ENCODE measurements at regions not wholly inside any gene's neighbourhood (a gene's known extent, or its start where the extent isn't known, plus 50 kb on each side); places are given as distances from the start of the nearest gene placed in this dataset.

- no peak overlapping the region for H3K27ac ChIP-seq (ENCODE audit: low read length)
- peaks cover 0 to 5% (median 0%) of the 10 kb centered on the region in 3 donors for H3K9me3 Mint-ChIP-seq
- POLR2A ChIA-PET = no interaction called here
Measured at GRCh38 chr9:97753975-97754374, 56.8 kb upstream of the XPA start.

GRCh38 chr9:97755618-97756267, 58.6 kb upstream of the XPA start:
- Mint-ChIP-seq H3K9me3 (peaks cover 0 to 5% (median 0%) of the 10 kb centered on the region in 3 donors), H3K27ac (no peak overlapping the region), H3K4me3 (no peak overlapping the region), H3K36me3 (no peaks in the 10 kb centered on the region), H3K4me1 (no peaks in the 10 kb centered on the region), H3K27me3 (peaks cover 14 to 19% of the 10 kb centered on the region in 2 donors)
- Histone ChIP-seq H3K4me1 (ENCODE audit: control insufficient read depth in 1 of 2, extremely low read depth in 1 of 2, insufficient read depth in 2 of 2, low read length in 2 of 2) (no peaks in the 10 kb centered on the region), H3K27ac (ENCODE audit: low read length) (no peak overlapping the region), H3K27me3 (replicated peaks in 1 of 2; ENCODE audit: control insufficient read depth in 2 of 2, extremely low read depth in 1 of 2, insufficient read depth in 2 of 2, low read length in 1 of 2) (peaks cover 2 to 13% of the 10 kb centered on the region in 2 experiments), H3K9me3 (no peaks in the 10 kb centered on the region), H3K36me3 (ENCODE audit: control insufficient read depth in 2 of 2, extremely low read depth in 1 of 2, insufficient read depth in 1 of 2, low read length in 1 of 2) (no peaks in the 10 kb centered on the region), H3K4me3 (ENCODE audit: control insufficient read depth in 1 of 2, extremely low read depth in 1 of 2, low read length in 1 of 2) (no peak overlapping the region)
- ATAC-seq (replicated peaks in 1 of 4) (no peak), DNase-seq (no peak)
- CTCF ChIA-PET = no interaction called here
- no CpG with 5 or more reads among the region's 4 CpGs for WGBS (ENCODE audit: insufficient coverage)
- POLR2A ChIA-PET = no interaction called here

More at GRCh38 chr9:97753975-97754374, 56.8 kb upstream of the XPA start:
- H3K36me3 ChIP-seq (ENCODE audit: control insufficient read depth in 2 of 2, extremely low read depth in 1 of 2, insufficient read depth in 1 of 2, low read length in 1 of 2) = no peaks in the 10 kb centered on the region
- no peak overlapping the region for H3K4me3 Mint-ChIP-seq
- H3K4me3 ChIP-seq (ENCODE audit: control insufficient read depth in 1 of 2, extremely low read depth in 1 of 2, low read length in 1 of 2) = no peak overlapping the region
- DNase-seq (no peak), ATAC-seq (replicated peaks in 1 of 4) (no peak)
- no CpG with 5 or more reads among the region's 2 CpGs for WGBS (ENCODE audit: insufficient coverage)
- H3K27ac Mint-ChIP-seq = no peak overlapping the region
- no peaks in the 10 kb centered on the region for H3K4me1 Mint-ChIP-seq
- H3K36me3 Mint-ChIP-seq = no peaks in the 10 kb centered on the region
- CTCF ChIA-PET = interaction anchor here in 1 of 2 donors (0.8 kb wide), 1 partner anchor 33 kb away, joined by 4 read pairs; no protein-coding TSS in a partner anchor
- H3K4me1 ChIP-seq (ENCODE audit: control insufficient read depth in 1 of 2, extremely low read depth in 1 of 2, insufficient read depth in 2 of 2, low read length in 2 of 2) = no peaks in the 10 kb centered on the region
- H3K27me3 Mint-ChIP-seq = peaks cover 10 to 12% of the 10 kb centered on the region in 2 donors
- no peaks in the 10 kb centered on the region for H3K9me3 ChIP-seq
- H3K27me3 ChIP-seq (replicated peaks in 1 of 2; ENCODE audit: control insufficient read depth in 2 of 2, extremely low read depth in 1 of 2, insufficient read depth in 2 of 2, low read length in 1 of 2) = peaks cover 2 to 5% of the 10 kb centered on the region in 2 experiments

GRCh38 chr9:97756991-97757390, 59.9 kb upstream of the XPA start:
- Mint-ChIP-seq H3K36me3 (no peaks in the 10 kb centered on the region), H3K4me3 (no peak overlapping the region), H3K9me3 (peaks cover 0 to 5% (median 0%) of the 10 kb centered on the region in 3 donors), H3K27ac (no peak overlapping the region), H3K27me3 (peaks cover 27 to 31% of the 10 kb centered on the region in 2 donors), H3K4me1 (no peaks in the 10 kb centered on the region)
- no peaks in the 10 kb centered on the region for H3K4me1 ChIP-seq (ENCODE audit: control insufficient read depth in 1 of 2, extremely low read depth in 1 of 2, insufficient read depth in 2 of 2, low read length in 2 of 2)
- CTCF ChIA-PET = no interaction called here
- no peak overlapping the region for H3K27ac ChIP-seq (ENCODE audit: low read length)
- 45% methylated on average over 3 of the region's 3 CpGs for WGBS (ENCODE audit: insufficient coverage)
- H3K9me3 ChIP-seq = no peaks in the 10 kb centered on the region
- DNase-seq (no peak), ATAC-seq (replicated peaks in 1 of 4) (no peak)
- peaks cover 2 to 25% of the 10 kb centered on the region in 2 experiments for H3K27me3 ChIP-seq (replicated peaks in 1 of 2; ENCODE audit: control insufficient read depth in 2 of 2, extremely low read depth in 1 of 2, insufficient read depth in 2 of 2, low read length in 1 of 2)
- H3K36me3 ChIP-seq (ENCODE audit: control insufficient read depth in 2 of 2, extremely low read depth in 1 of 2, insufficient read depth in 1 of 2, low read length in 1 of 2) = no peaks in the 10 kb centered on the region
- POLR2A ChIA-PET = interaction anchor here in 1 of 2 donors (0.6 kb wide), 1 partner anchor 294 kb away, joined by 9 read pairs; no protein-coding TSS in a partner anchor
- H3K4me3 ChIP-seq (ENCODE audit: control insufficient read depth in 1 of 2, extremely low read depth in 1 of 2, low read length in 1 of 2) = no peak overlapping the region

GRCh38 chr9:97758334-97758916, 61.3 kb upstream of the XPA start:
- Histone ChIP-seq H3K4me1 (ENCODE audit: control insufficient read depth in 1 of 2, extremely low read depth in 1 of 2, insufficient read depth in 2 of 2, low read length in 2 of 2) (no peaks in the 10 kb centered on the region), H3K4me3 (ENCODE audit: control insufficient read depth in 1 of 2, extremely low read depth in 1 of 2, low read length in 1 of 2) (no peak overlapping the region), H3K36me3 (ENCODE audit: control insufficient read depth in 2 of 2, extremely low read depth in 1 of 2, insufficient read depth in 1 of 2, low read length in 1 of 2) (no peaks in the 10 kb centered on the region), H3K27me3 (replicated peaks in 1 of 2; ENCODE audit: control insufficient read depth in 2 of 2, extremely low read depth in 1 of 2, insufficient read depth in 2 of 2, low read length in 1 of 2) (peaks cover 2 to 32% of the 10 kb centered on the region in 2 experiments), H3K9me3 (no peaks in the 10 kb centered on the region), H3K27ac (ENCODE audit: low read length) (no peak overlapping the region)
- H3K27me3 Mint-ChIP-seq = peaks cover 40 to 44% of the 10 kb centered on the region in 2 donors
- DNase-seq = no peak
- no CpG with 5 or more reads among the region's 7 CpGs for WGBS (ENCODE audit: insufficient coverage)
- H3K36me3 Mint-ChIP-seq = no peaks in the 10 kb centered on the region
- no peak overlapping the region for H3K4me3 Mint-ChIP-seq
- H3K4me1 Mint-ChIP-seq = no peaks in the 10 kb centered on the region
- ChIA-PET POLR2A (no interaction called here), CTCF (no interaction called here)
- no peak overlapping the region for H3K27ac Mint-ChIP-seq
- peaks cover 0 to 5% (median 0%) of the 10 kb centered on the region in 3 donors for H3K9me3 Mint-ChIP-seq
- ATAC-seq (replicated peaks in 1 of 4) = no peak

GRCh38 chr9:97759581-97760288, 62.6 kb upstream of the XPA start:
- POLR2A ChIA-PET = interaction anchor here in 1 of 2 donors (0.5 kb wide), 1 partner anchor 152 kb away, joined by 3 read pairs; no protein-coding TSS in a partner anchor
- Mint-ChIP-seq H3K4me1 (no peaks in the 10 kb centered on the region), H3K36me3 (no peaks in the 10 kb centered on the region), H3K27ac (no peak overlapping the region), H3K9me3 (peaks cover 0 to 5% (median 0%) of the 10 kb centered on the region in 3 donors), H3K27me3 (peaks cover 41 to 42% of the 10 kb centered on the region in 2 donors), H3K4me3 (no peak overlapping the region)
- Histone ChIP-seq H3K27ac (ENCODE audit: low read length) (no peak overlapping the region), H3K4me3 (ENCODE audit: control insufficient read depth in 1 of 2, extremely low read depth in 1 of 2, low read length in 1 of 2) (no peak overlapping the region), H3K27me3 (replicated peaks in 1 of 2; ENCODE audit: control insufficient read depth in 2 of 2, extremely low read depth in 1 of 2, insufficient read depth in 2 of 2, low read length in 1 of 2) (peaks cover 2 to 36% of the 10 kb centered on the region in 2 experiments), H3K36me3 (ENCODE audit: control insufficient read depth in 2 of 2, extremely low read depth in 1 of 2, insufficient read depth in 1 of 2, low read length in 1 of 2) (no peaks in the 10 kb centered on the region), H3K9me3 (no peaks in the 10 kb centered on the region), H3K4me1 (ENCODE audit: control insufficient read depth in 1 of 2, extremely low read depth in 1 of 2, insufficient read depth in 2 of 2, low read length in 2 of 2) (no peaks in the 10 kb centered on the region)
- ATAC-seq (replicated peaks in 1 of 4) (no peak), DNase-seq (no peak)
- 67% methylated on average over 3 of the region's 5 CpGs for WGBS (ENCODE audit: insufficient coverage)
- CTCF ChIA-PET = no interaction called here

- H3K27ac ChIP-seq (ENCODE audit: low read length) = no peak overlapping the region
Measured at GRCh38 chr9:97761056-97761598, 64.0 kb upstream of the XPA start.

More at GRCh38 chr9:97761056-97761598, 64.0 kb upstream of the XPA start:
- H3K4me1 Mint-ChIP-seq = no peaks in the 10 kb centered on the region
- WGBS (ENCODE audit: insufficient coverage) = 85% methylated on average over 6 of the region's 8 CpGs
- CTCF ChIA-PET = no interaction called here
- H3K9me3 ChIP-seq = no peaks in the 10 kb centered on the region
- no peaks in the 10 kb centered on the region for H3K36me3 ChIP-seq (ENCODE audit: control insufficient read depth in 2 of 2, extremely low read depth in 1 of 2, insufficient read depth in 1 of 2, low read length in 1 of 2)
- no peaks in the 10 kb centered on the region for H3K36me3 Mint-ChIP-seq
- ATAC-seq (replicated peaks in 1 of 4) (no peak), DNase-seq (no peak)
- no peaks in the 10 kb centered on the region for H3K4me1 ChIP-seq (ENCODE audit: control insufficient read depth in 1 of 2, extremely low read depth in 1 of 2, insufficient read depth in 2 of 2, low read length in 2 of 2)
- no peak overlapping the region for H3K4me3 ChIP-seq (ENCODE audit: control insufficient read depth in 1 of 2, extremely low read depth in 1 of 2, low read length in 1 of 2)
- no peaks in the 10 kb centered on the region for H3K9me3 Mint-ChIP-seq
- peaks cover 41 to 42% of the 10 kb centered on the region in 2 donors for H3K27me3 Mint-ChIP-seq
- H3K27ac Mint-ChIP-seq = no peak overlapping the region
- POLR2A ChIA-PET = no interaction called here
- no peak overlapping the region for H3K4me3 Mint-ChIP-seq
- peaks cover 2 to 36% of the 10 kb centered on the region in 2 experiments for H3K27me3 ChIP-seq (replicated peaks in 1 of 2; ENCODE audit: control insufficient read depth in 2 of 2, extremely low read depth in 1 of 2, insufficient read depth in 2 of 2, low read length in 1 of 2)
